ENCODE measurements at regions not wholly inside any gene's neighbourhood (a gene's known extent, or its start where the extent isn't known, plus 50 kb on each side); places are given as distances from the start of the nearest gene placed in this dataset.

- Histone ChIP-seq H3K27ac (ENCODE audit: poor library complexity, severe bottlenecking) (no peak overlapping the region), H3K4me3 (ENCODE audit: severe bottlenecking) (no peak overlapping the region), H3K36me3 (ENCODE audit: low read depth) (no peaks in the 10 kb centered on the region), H3K9me3 (ENCODE audit: severe bottlenecking) (no peaks in the 10 kb centered on the region), H3K4me1 (ENCODE audit: insufficient read depth, poor library complexity, severe bottlenecking) (peaks cover 3% of the 10 kb centered on the region), H3K27me3 (ENCODE audit: insufficient read depth, poor library complexity, severe bottlenecking) (no peaks in the 10 kb centered on the region)
- no peak for TF ChIP-seq CTCF (IDR thresholded peaks at IDR 0.05; ENCODE audit: poor library complexity, severe bottlenecking)
- ATAC-seq (ENCODE audit: low read depth) = no peak
- no peak for DNase-seq (ENCODE audit: low spot score)
Measured at GRCh38 chr1:193533853-193534252, 347.4 kb upstream of the B3GALT2 start.

- Histone ChIP-seq H3K27me3 (ENCODE audit: insufficient read depth, poor library complexity, severe bottlenecking) (no peaks in the 10 kb centered on the region), H3K27ac (ENCODE audit: poor library complexity, severe bottlenecking) (no peak overlapping the region), H3K4me1 (ENCODE audit: insufficient read depth, poor library complexity, severe bottlenecking) (no peaks in the 10 kb centered on the region), H3K36me3 (ENCODE audit: low read depth) (no peaks in the 10 kb centered on the region), H3K9me3 (ENCODE audit: severe bottlenecking) (no peaks in the 10 kb centered on the region), H3K4me3 (ENCODE audit: severe bottlenecking) (no peak overlapping the region)
- DNase-seq (ENCODE audit: low spot score) = no peak
- ATAC-seq (ENCODE audit: low read depth) = no peak
- TF ChIP-seq CTCF (IDR thresholded peaks at IDR 0.05; ENCODE audit: poor library complexity, severe bottlenecking) = no peak
Measured at GRCh38 chr1:193525917-193526710, 339.7 kb upstream of the B3GALT2 start.

- TF ChIP-seq CTCF (IDR thresholded peaks at IDR 0.05; ENCODE audit: poor library complexity, severe bottlenecking) = no peak
- H3K4me1 ChIP-seq (ENCODE audit: insufficient read depth, poor library complexity, severe bottlenecking) = no peaks in the 10 kb centered on the region
Measured at GRCh38 chr1:193525411-193525810, 339.0 kb upstream of the B3GALT2 start.

GRCh38 chr1:193524616-193525015 is 338.2 kb upstream of the B3GALT2 start:
- no peak for TF ChIP-seq CTCF (IDR thresholded peaks at IDR 0.05; ENCODE audit: poor library complexity, severe bottlenecking)
- ATAC-seq (ENCODE audit: low read depth) (no peak), DNase-seq (ENCODE audit: low spot score) (no peak)
- H3K27me3 ChIP-seq (ENCODE audit: insufficient read depth, poor library complexity, severe bottlenecking) = no peaks in the 10 kb centered on the region
- no peaks in the 10 kb centered on the region for H3K36me3 ChIP-seq (ENCODE audit: low read depth)
- no peak overlapping the region for H3K27ac ChIP-seq (ENCODE audit: poor library complexity, severe bottlenecking)
- H3K9me3 ChIP-seq (ENCODE audit: severe bottlenecking) = no peaks in the 10 kb centered on the region
- no peaks in the 10 kb centered on the region for H3K4me1 ChIP-seq (ENCODE audit: insufficient read depth, poor library complexity, severe bottlenecking)
- H3K4me3 ChIP-seq (ENCODE audit: severe bottlenecking) = no peak overlapping the region

More at GRCh38 chr1:193525411-193525810, 339.0 kb upstream of the B3GALT2 start:
- Histone ChIP-seq H3K27ac (ENCODE audit: poor library complexity, severe bottlenecking) (no peak overlapping the region), H3K9me3 (ENCODE audit: severe bottlenecking) (no peaks in the 10 kb centered on the region), H3K4me3 (ENCODE audit: severe bottlenecking) (no peak overlapping the region), H3K27me3 (ENCODE audit: insufficient read depth, poor library complexity, severe bottlenecking) (no peaks in the 10 kb centered on the region), H3K36me3 (ENCODE audit: low read depth) (no peaks in the 10 kb centered on the region)
- no peak for ATAC-seq (ENCODE audit: low read depth)
- no peak for DNase-seq (ENCODE audit: low spot score)

GRCh38 chr1:193524021-193524420 is 337.6 kb upstream of the B3GALT2 start:
- DNase-seq (ENCODE audit: low spot score) (no peak), ATAC-seq (ENCODE audit: low read depth) (no peak)
- Histone ChIP-seq H3K27me3 (ENCODE audit: insufficient read depth, poor library complexity, severe bottlenecking) (no peaks in the 10 kb centered on the region), H3K27ac (ENCODE audit: poor library complexity, severe bottlenecking) (no peak overlapping the region), H3K36me3 (ENCODE audit: low read depth) (no peaks in the 10 kb centered on the region), H3K4me3 (ENCODE audit: severe bottlenecking) (no peak overlapping the region), H3K4me1 (ENCODE audit: insufficient read depth, poor library complexity, severe bottlenecking) (no peaks in the 10 kb centered on the region), H3K9me3 (ENCODE audit: severe bottlenecking) (no peaks in the 10 kb centered on the region)
- no peak for TF ChIP-seq CTCF (IDR thresholded peaks at IDR 0.05; ENCODE audit: poor library complexity, severe bottlenecking)

Data from RWPE2 (cell line).